Smooth muscle cell (in vitro differentiated cells): ENCODE measurements at regions not wholly inside any gene's neighbourhood (a gene's known extent, or its start where the extent isn't known, plus 50 kb on each side); places are given as distances from the start of the nearest gene placed in this dataset.
"Not testable (repeated sequence)": the region's sequence is repeated elsewhere in the genome, so short reads cannot be mapped to it uniquely, and the experiment has no call there.

ENCODE experiments used
- DNase-seq: peaks from one replicate; lab custom pipeline; 2025; ENCODE audit not compliant: unreplicated experiment; lab: John Stamatoyannopoulos, UW
- H2AFZ ChIP-seq: fragments of 200-600 bp; sonication (generic); 2 replicates; pipeline ENCODE4 v1.6.0; 2016; ENCODE audit warnings: antibody characterized with exemption, low read depth, mild to moderate bottlenecking
- H3F3A ChIP-seq: fragments of 200-600 bp; sonication (generic); 2 replicates; pipeline ENCODE4 v1.6.0; 2017; ENCODE audit warnings: antibody characterized with exemption, low read depth
- H3K27ac ChIP-seq: fragments of 200-600 bp; sonication (generic); 2 replicates; pipeline ENCODE4 v1.5.1; 2016; ENCODE audit warnings: low read depth, mild to moderate bottlenecking
- H3K27me3 ChIP-seq: fragments of 200-600 bp; sonication (generic); 2 replicates; pipeline ENCODE4 v1.6.1; 2016; ENCODE audit warnings: low read depth, mild to moderate bottlenecking
- H3K36me3 ChIP-seq: fragments of 200-600 bp; sonication (generic); 2 replicates; pipeline ENCODE4 v1.5.1; 2016; ENCODE audit warnings: low read depth
- H3K4me1 ChIP-seq: fragments of 200-600 bp; sonication (generic); 2 replicates; pipeline ENCODE4 v1.5.1; 2016; ENCODE audit warnings: low read depth
- H3K4me2 ChIP-seq: fragments of 200-600 bp; sonication (generic); 2 replicates; pipeline ENCODE4 v1.6.0; 2016; ENCODE audit warnings: mild to moderate bottlenecking
- H3K4me3 ChIP-seq: fragments of 200-600 bp; sonication (generic); 2 replicates; pipeline ENCODE4 v1.5.1; 2016; ENCODE audit warnings: mild to moderate bottlenecking
- H3K79me2 ChIP-seq: fragments of 200-600 bp; sonication (generic); 2 replicates; pipeline ENCODE4 v1.6.0; 2016; ENCODE audit warnings: low read depth, mild to moderate bottlenecking
- H3K9ac ChIP-seq: fragments of 200-600 bp; sonication (generic); 2 replicates; pipeline ENCODE4 v1.6.0; 2016; ENCODE audit warnings: low read depth
- H3K9me3 ChIP-seq: fragments of 200-600 bp; sonication (generic); replicated peaks from 2 replicates; pipeline ENCODE4 v1.5.1; 2016; ENCODE audit warnings: low read depth
- H4K20me1 ChIP-seq: fragments of 200-600 bp; sonication (generic); 2 replicates; pipeline ENCODE4 v1.6.0; 2016; ENCODE audit warnings: low read depth
- CTCF ChIP-seq: fragments of 200-600 bp; sonication (generic); IDR thresholded peaks from 2 replicates; pipeline ENCODE4 v1.5.1; 2017; ENCODE audit warnings: borderline replicate concordance, mild to moderate bottlenecking, antibody characterized with exemption; ENCODE audit not compliant: insufficient read depth, poor library complexity, severe bottlenecking
- WGBS: methylation state at CpG from one replicate; pipeline ENCODE4 v1.1.7; 2016; ENCODE audit warnings: low lambda C conversion rate; 5-methylcytosine and 5-hydroxymethylcytosine counted together

GRCh38 chr19:23597661-23598060 is 89.4 kb downstream of the ZNF675 start:
- H4K20me1 ChIP-seq, result no peaks in the 10 kb centered on the region
- WGBS, result 76% methylated on average over 2 of the region's 2 CpGs
- no peak for TF ChIP-seq CTCF

GRCh38 chr19:23596872-23597271 is 90.1 kb downstream of the ZNF675 start:
- Histone ChIP-seq H3K27me3 (no peaks in the 10 kb centered on the region), H3K4me1 (no peaks in the 10 kb centered on the region), H2AFZ (no peak overlapping the region), H4K20me1 (no peaks in the 10 kb centered on the region), H3K9me3 (no peaks in the 10 kb centered on the region), H3K4me3 (no peak overlapping the region), H3F3A (no peaks in the 10 kb centered on the region), H3K4me2 (no peak overlapping the region), H3K9ac (no peak overlapping the region), H3K36me3 (no peaks in the 10 kb centered on the region), H3K79me2 (no peaks in the 10 kb centered on the region), H3K27ac (no peak overlapping the region)
- DNase-seq, result no peak
- TF ChIP-seq CTCF, result no peak

More at GRCh38 chr19:23597661-23598060, 89.4 kb downstream of the ZNF675 start:
- Histone ChIP-seq H3K4me2 (no peak overlapping the region), H3K9me3 (no peaks in the 10 kb centered on the region), H3F3A (no peaks in the 10 kb centered on the region), H3K27me3 (no peaks in the 10 kb centered on the region), H3K4me3 (no peak overlapping the region), H3K36me3 (no peaks in the 10 kb centered on the region), H3K27ac (no peak overlapping the region), H3K4me1 (no peaks in the 10 kb centered on the region), H3K9ac (no peak overlapping the region), H3K79me2 (no peaks in the 10 kb centered on the region), H2AFZ (no peak overlapping the region)
- DNase-seq, result no peak

DNA sequence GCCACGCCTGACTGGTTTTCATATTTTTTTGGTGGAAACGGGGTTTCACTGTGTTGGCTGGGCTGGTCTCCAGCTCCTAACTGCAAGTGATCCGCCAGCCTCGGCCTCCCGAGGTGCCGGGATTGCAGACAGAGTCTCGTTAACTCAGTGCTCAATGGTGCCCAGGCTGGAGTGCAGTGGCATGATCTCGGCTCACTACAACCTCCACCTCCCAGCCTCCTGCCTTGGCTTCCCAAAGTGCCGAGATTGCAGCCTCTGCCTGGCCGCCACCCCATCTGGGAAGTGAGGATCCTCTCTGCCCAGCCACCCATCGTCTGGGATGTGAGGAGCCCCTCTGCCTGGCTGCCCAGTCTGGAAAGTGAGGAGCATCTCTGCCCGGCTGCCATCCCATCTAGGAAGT is 92.7 kb downstream of the ZNF675 start:
- not testable (repeated sequence) for DNase-seq, H3K4me1 ChIP-seq, H4K20me1 ChIP-seq, H3K9ac ChIP-seq, H3K4me3 ChIP-seq, H3K4me2 ChIP-seq, H2AFZ ChIP-seq, H3K9me3 ChIP-seq, H3K27ac ChIP-seq, H3K27me3 ChIP-seq, H3K36me3 ChIP-seq, H3F3A ChIP-seq, H3K79me2 ChIP-seq
- WGBS, result 86% methylated on average over 12 of the region's 12 CpGs

DNA sequence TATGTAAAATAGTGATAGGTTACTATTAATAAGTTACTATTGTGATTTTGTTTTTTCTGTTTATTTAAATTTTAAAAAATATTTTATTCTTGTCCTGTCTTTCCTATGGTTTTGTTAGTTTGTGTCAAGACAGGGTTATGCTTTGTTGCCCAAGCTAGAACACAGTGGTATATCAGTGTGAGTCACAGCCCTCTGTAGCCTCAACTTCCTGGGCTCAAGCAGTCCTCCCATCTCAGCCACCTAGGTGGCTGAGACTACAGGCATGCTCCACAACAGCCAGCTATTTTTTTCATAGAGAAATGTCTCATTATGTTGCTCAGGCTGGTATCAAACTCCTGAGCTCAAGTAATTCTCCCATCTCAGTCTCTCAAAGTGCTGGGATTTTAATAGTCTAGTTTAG is 99.5 kb downstream of the ZNF675 start:
- Histone ChIP-seq H3K9me3 (peaks cover 3% of the 10 kb centered on the region), H3K4me3 (no peak overlapping the region), H3K79me2 (no peaks in the 10 kb centered on the region), H3F3A (no peaks in the 10 kb centered on the region), H2AFZ (no peak overlapping the region), H3K27me3 (no peaks in the 10 kb centered on the region), H3K4me1 (no peaks in the 10 kb centered on the region), H3K27ac (no peak overlapping the region), H4K20me1 (no peaks in the 10 kb centered on the region), H3K9ac (no peak overlapping the region), H3K36me3 (no peaks in the 10 kb centered on the region), H3K4me2 (no peak overlapping the region)
- DNase-seq, result no peak
- no peak for TF ChIP-seq CTCF
